ENCODE measurements at regions not wholly inside any gene's neighbourhood (a gene's known extent, or its start where the extent isn't known, plus 50 kb on each side); places are given as distances from the start of the nearest gene placed in this dataset.

DNA sequence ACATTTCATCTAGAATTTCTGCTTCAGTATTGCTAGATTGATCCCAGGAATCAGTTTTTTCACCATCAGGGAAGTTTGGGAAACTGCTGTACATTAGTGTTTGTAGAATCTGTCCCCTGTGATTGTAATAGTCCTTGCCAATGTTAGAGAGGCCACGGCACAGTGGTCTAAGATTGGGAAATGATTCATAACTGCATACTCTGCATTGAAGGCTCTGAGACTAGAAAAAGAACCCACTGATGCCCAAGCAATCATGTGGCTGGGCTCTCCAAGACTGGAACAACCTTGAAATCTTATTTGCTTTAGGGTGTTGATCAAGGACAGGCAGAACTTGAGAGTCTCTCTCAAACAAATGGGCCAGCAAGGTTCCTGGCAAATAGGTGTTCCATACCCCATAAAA, 245.6 kb upstream of the LRTM1 start:
- no peak for DNase-seq

DNA sequence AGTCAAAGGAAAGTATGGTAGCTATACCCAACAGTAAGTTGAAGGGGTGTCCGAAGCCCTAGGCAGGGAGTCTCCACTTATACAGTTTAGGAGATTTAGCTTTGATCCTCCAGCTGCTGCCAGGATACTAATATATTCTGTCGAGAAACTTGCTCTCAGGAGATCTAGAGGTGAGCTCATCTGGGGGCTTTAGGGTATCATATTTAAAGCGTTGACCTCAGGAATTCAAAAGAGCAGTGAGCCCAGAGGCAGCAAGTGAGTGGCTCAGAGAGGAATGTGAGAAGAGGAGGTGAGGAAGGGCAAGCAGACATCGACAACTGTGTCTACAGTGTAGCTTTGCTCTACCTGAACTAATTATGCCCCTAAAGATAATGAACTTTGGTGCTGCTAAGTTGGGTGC, 245.1 kb upstream of the LRTM1 start:
- no peak for DNase-seq

DNA sequence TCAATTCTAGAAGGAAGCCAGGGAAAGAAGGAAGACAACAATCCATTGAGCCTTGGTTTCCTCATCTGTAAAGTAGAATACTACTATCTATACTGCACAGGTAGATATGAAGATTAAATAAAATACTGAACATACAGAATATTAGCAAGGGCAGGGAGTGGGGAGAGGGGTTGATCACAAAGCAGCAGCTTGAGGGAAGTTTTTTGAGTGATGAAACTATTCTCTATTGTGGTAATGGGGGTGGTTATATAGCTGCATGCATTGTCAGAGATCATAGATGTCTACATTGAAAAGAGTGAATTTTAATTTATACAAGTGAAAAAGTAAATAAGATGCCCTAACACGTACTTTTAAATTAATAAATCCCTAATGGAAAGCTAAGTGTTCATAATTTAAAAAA, 242.6 kb upstream of the LRTM1 start:
- no peak for DNase-seq

DNA sequence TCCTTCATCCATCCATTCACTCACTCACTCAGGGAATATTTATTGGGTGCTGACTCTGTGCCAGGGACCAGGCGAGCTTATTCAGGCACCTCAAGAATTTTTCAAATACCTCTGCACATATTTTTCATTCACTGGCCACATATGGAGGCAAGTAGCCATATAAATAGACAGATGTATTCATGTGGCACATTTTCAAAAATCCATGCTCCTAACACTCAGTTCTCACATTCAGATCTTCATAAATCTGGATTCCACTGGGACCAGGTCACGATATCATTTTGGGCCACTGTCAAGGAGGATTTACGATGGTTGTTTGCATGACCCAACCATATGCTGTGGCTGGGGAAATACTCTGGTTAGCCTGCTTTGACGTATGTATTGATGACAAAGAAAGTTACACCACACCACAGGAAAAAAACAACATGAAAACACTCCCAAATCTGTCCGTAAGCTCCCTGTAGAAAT, 241.8 kb upstream of the LRTM1 start:
- DNase-seq = no peak

DNA sequence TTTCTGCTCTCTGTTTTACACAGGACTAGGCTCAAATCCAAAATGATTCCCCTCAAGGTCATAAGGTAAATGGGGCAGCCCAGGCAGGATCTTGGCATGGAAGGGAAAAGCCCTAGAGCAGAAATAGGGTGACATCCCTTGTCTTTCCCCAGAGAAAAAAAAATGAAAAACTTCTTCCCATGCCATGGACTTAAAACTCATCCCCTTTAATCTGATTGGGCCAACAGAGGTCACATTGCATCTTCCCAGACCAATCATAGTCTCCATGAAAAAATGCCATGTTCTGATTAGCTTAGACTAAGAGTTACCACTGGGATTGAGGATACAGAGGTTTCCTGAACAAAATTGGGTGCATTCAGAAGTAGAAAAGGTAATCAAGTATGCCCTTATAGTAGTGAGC, 241.3 kb upstream of the LRTM1 start:
- DNase-seq = no peak

DNA sequence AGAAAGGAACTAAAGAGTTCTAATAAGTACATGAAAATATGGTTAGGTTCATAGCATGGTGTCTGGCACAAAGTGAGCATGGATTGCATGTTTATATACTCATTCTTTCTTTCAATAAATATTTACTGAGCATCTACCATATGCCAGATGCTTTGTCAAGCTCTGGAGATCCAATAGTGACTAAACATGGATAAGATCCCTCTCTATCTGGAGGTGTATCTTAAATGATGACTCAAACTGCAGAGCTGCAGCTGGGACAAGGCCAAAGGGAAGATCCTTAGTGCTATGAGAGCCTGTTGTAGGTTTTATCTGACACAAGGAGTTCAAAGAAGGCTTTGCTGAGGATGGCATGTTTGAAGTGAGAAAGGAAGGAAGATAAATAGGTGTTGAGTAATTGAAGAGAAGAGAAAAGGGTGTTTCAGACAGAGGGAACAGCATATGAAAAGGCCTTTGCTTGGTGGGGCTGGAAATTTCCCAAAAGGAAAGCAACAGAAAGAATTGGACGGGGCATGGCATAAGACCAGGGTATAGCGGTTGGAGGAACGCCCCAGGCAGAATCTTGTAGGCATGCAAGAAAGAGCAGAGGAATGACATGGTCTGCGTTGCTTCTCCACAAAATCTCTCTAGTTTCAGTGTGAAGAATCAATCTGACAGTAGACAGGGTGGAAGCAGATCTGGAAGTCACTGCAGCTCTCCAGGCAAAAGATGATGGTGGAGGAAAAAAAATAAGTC, 239.9 kb upstream of the LRTM1 start:
- no peak for DNase-seq

DNA sequence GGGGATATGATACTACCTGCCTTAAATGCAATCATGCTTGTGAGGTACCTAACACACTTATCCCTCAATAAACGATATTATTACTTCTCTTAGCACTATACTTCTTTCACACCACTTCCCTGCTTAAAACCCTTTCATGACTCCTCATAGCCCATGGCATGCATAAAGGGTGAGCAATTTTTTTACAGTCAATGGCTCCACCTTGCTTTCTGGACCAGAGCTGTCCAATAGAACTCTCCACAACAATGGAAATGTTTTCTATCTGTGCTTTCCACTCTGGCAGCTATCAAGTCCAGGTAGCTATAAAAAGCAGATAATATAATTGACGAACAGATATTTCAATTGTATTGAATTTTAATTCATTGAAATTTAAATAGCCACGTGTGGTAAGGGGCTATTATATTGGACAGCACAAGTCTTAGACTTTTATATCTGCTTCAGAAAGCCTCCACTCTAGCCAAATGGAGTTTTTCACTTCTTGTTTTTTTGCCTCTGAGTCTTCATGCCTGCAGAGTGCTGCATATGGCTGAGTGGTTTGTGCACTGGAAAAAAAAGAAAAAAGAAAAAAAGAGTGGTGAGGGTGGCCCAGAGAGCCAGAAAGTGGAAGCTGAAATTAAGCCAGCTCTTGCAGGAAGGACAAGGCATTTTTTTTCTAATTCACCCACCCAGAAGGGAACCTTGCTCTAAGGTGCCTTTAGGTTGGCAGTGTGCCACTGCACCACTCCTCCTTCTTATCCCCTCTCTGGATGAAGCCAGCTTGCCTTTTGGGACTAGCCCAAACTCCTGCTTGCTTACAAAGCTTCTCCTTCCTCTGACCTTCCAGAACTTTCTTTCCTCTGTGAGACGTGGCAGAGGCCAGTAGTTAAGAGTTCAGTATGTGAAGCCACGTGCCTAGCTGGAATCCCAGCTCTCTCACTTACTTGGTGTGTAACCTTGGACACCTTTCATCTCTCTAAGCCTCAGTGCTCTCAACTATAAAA, 239.0 kb upstream of the LRTM1 start:
- no peak for DNase-seq

DNA sequence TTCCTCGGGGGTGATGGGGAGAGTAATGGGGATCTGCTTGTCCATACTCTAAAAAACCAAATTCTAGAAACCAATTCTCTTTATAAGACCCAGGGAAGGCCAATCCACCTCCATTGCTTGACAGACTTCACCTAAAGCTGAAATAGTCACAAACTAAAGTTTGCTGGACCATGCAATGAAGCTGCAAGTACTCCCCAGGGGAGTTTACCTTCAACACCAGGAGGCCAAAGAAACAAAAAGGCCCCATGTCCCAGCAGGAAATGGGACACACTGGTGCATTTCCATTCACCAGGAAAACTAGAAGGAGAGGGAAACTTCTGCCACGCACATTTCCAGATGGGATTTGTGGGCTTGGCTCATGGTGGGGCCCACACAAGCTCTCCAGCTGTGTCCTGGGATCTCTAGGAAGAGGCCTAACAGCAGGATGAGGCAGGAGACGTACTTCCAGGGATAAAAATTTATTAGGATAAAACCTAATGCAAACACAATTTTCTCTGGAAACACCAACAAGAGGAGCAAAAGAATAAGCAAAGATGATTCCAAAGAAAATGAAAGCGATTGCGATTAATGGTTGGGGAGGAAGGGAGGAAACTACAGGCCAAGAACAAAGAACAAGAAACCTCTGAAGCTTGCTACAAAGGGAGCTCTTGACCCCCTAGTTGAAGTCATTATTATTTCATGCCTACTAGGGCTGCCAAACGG, 238.0 kb upstream of the LRTM1 start:
- DNase-seq = no peak

DNA sequence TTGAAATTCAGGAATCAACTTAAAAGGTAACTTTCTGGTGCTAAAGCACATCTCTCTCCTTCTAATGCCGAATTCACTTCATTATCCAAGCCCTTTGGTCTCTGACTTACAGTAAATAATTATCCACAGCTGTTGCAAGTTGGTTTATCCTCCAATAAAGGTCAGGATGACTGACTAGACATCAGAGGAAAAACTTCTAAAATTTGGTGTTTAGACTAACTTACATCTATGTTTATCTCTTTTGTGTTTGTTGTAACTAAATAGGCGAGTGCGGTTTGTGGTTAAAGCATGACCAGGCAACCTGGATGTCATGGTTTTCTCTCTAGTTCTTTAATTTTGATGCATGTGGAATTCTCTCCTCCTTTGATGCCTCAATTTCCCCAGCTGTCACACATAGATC, 237.4 kb upstream of the LRTM1 start:
- DNase-seq = no peak

DNA sequence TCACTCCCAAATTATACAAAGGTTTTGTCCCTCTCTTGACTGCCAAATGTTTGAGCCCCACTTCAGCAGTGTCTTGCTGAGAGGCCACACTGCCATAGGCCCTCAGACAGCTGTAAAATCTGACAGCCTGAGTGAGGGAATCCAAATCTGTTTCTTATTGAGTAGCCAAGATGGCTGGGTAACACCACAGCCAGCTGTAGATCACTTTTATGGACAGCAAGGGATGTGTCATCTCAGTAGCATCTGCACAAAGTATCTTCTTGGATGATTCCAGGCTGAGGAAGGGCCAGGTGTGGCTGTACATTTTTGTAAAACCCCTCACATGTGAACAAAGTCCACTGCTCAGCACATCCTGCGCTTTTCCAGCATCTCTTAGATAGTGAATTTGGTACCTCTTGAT, 237.0 kb upstream of the LRTM1 start:
- DNase-seq = no peak

DNA sequence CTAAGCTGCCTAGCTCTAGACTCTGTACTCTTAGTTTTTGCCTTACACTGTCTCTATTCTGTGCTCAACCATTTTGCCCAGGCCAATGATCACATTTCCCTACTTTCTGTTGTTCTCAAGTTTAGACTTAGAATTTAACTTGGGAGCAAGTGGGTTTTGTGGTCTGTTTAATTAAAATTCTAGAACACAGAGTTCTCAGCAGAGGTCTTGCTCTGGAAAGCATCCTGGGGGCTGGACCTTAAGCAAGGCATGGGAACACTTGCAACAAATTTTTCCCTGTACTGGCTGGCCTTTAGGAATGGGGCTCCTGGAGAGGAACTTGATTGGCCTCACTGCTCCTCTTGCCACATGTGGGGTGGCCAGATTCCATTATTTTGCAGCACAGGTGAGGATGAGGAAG, 236.3 kb upstream of the LRTM1 start:
- no peak for DNase-seq

DNA sequence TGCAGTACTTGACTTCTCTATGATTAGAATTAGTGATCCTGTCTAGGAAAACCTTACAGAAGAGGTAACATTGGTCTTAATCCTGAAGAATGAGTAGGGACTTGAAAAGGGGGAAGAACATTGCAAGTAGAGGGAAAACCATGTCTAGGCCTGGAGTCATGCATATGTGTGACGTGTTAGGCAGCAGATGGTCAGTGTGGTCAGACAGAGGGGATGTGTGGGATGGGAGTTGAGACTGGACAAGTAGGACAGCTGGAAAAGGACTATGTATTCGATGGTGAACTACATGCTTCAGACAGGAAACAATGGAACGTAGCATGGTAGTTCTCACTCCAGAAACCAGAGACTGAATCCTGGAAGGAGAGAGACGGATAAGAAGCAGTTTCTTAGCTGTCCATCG, 235.6 kb upstream of the LRTM1 start:
- DNase-seq = no peak

DNA sequence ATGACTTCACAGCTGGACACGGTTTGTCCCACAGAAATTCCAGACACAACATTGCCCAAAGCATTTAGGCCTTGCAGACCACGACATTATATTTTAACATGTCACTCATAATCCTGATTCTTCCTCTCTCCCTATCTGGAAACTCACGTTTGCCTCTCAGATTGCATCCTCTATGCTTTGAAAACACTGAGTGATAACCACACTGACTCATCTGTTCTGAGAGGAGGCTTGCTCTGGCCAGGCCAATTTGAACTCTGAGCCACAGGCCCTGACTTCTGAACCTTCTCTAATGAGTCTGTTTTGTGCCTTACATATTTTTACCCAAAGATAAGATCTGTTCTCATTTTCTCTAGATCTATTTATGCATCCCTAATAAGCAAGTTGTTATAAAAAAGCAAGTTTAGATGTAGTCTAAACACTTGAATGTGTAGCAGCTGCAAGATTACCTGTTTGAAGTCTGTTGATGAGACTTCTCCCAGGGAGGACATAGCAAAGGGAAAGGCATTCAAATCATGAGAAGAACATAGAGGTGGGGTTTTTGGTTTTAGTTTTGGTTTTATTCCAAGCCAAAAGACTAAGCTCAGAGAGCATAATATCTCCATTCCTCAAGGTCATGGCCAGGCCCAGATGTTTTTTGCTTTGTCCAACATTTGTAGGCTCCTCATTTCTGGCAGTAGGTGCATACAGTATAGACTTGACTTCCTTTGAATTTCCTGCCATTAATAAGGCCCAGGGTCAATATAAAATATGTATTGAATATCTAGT, 234.4 kb upstream of the LRTM1 start:
- no peak for DNase-seq

DNA sequence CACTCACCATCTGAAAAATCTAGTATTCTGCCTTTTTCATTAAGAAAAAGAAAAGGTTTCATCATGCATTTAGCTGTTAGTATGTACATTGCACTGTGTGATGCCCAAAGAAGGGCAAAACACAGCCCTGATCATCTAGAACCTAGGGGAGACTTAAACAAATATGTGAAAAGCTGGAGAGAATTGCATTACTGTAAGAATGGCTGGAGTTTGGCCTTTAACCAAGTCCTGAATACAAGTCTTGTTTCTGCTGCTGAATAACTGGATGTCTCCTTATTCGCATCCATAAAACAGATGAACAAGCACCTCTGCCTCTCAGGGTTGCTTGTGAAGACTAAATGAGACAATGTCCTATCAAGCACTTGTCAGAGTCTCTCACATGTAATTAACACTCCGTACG, 233.4 kb upstream of the LRTM1 start:
- DNase-seq = no peak

DNA sequence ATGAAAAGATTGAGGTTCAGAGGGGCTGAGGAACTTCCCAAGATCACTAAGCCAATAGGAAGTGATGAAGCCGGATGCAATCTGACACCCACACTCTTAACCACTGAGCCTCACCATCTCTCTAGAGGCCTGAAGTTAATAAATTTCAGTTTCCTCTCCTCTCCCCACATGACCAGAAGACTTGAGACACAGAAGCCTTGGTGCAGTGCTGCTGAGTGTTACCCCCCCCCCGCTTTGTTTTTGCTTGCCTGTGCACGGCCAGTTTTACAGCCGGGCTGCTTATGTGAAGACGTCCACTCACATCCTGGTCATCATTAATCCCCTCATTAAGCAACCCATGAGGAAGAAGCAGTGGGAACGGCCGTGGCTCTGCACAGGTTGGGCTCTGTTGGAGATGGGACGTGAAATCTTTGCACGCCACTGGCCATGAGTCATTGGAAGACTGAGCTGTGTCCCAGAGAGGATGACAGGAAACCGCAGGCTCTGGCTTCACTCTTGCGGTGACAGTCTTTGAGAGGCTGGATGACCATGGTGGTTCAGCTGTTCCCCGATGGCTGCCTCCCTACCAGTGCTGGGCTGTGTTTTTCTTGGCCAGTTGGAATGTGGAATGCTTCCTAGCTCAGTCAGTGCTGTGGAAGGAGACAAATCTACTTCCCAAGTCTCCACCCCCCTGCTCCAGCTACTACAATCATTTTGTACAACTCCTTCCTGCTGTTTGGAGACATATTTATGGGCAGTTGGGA, 232.6 kb upstream of the LRTM1 start:
- peak in 2 of 14 donors; percentile 5 to 9 for DNase-seq

DNA sequence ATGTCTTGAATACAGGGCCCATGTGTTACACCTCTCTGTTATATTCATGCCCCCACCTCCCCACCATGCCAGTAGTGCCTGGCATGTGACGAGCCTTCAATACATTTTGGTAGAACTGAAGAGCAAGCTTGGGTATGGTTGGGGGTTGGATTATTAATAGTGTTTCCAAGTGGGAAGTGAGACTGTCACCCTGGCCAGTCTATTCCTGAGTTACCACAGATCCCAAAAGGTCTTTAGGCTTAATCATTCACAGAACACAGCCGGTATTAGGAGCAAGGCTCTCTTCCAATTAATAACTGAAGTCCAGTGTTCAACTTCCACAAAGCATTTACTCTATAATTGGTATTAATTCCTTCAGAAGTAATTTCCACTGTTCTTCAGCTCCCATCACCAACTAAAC, 231.9 kb upstream of the LRTM1 start:
- DNase-seq = no peak

DNA sequence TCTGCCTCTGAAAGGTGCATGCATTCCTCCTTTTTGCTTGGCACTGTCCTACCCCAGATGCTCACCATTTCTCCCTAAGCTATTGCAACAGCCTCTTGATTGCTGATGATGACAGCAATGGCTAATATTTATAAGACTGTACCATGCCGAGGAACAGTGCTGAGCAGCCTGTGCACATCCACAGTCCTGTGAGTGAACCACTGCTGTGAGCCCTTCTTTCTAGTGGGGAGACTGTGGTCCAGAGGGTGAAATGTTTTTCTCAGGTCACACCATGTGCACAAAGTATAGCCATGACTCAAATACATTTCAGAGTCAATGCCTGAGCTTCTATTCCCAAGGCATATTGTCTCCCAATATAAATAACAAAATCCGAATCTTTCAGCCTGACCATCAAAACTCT, 231.2 kb upstream of the LRTM1 start:
- DNase-seq = no peak

DNA sequence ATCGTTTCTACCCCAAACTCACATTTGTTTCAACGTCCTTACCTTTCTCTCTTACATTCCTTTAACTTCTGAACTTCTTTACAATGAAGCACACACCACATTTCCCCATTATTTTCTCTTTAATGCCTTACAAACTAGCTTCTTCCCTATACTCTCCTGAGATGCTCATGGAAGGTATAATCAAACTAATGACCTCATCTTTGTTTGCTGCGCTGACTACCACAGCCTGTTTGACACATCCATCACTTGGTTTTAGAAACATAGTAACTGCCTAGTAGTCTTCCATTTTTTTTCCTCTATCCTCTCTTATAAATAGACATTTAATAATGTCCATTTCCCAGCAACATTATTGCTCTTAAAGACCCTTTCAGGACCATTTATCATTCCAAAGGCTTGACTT, 230.5 kb upstream of the LRTM1 start:
- no peak for DNase-seq

DNA sequence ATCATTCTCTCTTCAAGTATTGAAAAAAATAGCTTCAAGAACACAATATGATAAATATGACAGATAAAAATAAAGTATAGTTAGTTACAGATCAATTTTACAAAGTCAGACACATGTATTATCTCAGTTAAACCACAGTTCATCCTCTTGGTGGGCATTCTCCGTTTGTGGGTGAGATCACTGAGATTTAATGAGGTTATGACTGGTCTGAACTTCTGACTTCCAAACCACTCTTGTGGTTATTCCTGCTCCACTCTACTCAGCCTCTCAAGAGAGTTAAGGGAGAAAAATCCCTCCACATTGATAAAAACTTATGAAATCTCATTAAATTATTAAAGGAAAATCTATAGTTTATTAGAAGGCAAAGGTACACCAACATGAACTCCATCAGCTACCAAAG, 229.9 kb upstream of the LRTM1 start:
- DNase-seq = no peak

DNA sequence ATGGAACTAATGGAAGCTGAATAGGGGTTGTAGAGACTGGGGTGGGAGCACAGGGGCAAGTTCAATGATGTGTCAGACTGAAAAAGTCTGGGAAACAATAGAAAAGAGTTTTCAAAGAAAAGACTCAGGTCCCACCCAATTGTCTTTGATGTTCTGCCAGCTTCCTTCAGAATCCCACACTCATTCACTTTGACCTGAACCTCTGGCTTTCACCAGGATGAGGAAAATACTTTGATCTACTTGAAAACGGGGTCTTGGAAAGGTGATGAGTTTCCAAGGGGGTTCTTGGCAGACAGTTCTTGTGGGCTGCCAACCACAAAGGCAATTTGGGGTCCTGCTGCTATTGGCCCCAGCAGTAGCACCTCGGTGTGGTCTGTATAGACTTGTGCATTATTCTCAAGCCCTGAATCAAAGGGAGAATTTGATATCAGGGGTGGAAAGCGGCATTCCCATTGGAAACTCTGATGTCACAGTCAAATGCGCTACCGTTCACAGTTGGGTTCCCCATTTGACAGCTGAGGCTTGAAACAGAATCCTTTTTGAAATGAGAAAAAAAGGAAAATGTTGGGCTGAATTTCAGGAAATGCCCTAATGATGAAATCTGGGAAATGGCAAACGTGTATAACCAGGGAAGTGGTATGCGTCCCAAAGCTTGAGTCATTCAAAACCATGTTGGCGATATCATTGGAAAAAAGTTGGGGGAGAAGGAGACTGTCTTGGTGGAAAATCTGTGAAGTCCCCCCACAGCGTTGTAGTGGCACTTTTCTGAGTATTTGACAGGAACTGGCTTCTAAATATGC, 229.2 kb upstream of the LRTM1 start:
- no peak for DNase-seq
